ENCODE measurements at regions not wholly inside any gene's neighbourhood (a gene's known extent, or its start where the extent isn't known, plus 50 kb on each side); places are given as distances from the start of the nearest gene placed in this dataset.

GRCh38 chr2:104755026-104755878 is 98.7 kb upstream of the POU3F3 start:
- Histone ChIP-seq H3K4me1 (ENCODE audit: control insufficient read depth, extremely low read depth, insufficient read depth, low read length) (no peaks in the 10 kb centered on the region), H3K4me2 (ENCODE audit: extremely low read depth, insufficient read depth, low read length) (no peak overlapping the region), H3K4me3 (replicated peaks in 1 of 4; ENCODE audit: control extremely low read depth in 1 of 4, insufficient read depth in 1 of 4, low read depth in 3 of 4, low read length in 4 of 4) (no peak overlapping the region), H3K79me2 (ENCODE audit: control insufficient read depth, insufficient read depth, low read length) (no peaks in the 10 kb centered on the region), H3K9me3 (ENCODE audit: control insufficient read depth, insufficient read depth, low read depth, low read length) (no peaks in the 10 kb centered on the region), H4K20me1 (ENCODE audit: control insufficient read depth, extremely low read depth, insufficient read depth, low read length) (no peaks in the 10 kb centered on the region), H3K27me3 (ENCODE audit: control insufficient read depth, insufficient read depth, low read length) (no peaks in the 10 kb centered on the region), H3K36me3 (ENCODE audit: control insufficient read depth, insufficient read depth, low read length) (no peaks in the 10 kb centered on the region), H3K9ac (ENCODE audit: insufficient read depth, low read length) (no peak overlapping the region), H3K27ac (ENCODE audit: insufficient read depth, low read length) (no peak overlapping the region), H2AFZ (ENCODE audit: low read length) (no peak overlapping the region)
- peak in 1 of 2 donors; percentile 34 for DNase-seq (ENCODE audit: low read depth in 2 of 2)
- no peak for TF ChIP-seq EZH2 (IDR thresholded peaks at IDR 0.05; ENCODE audit: low read length, missing control alignments)
- no peak for TF ChIP-seq CTCF (conservative IDR thresholded peaks at IDR 0.05 in 1 of 2, IDR thresholded peaks at IDR 0.05 in 1 of 2; ENCODE audit: low read depth in 1 of 2, low read length in 2 of 2)

GRCh38 chr2:104756118-104756517 is 97.8 kb upstream of the POU3F3 start:
- Histone ChIP-seq H3K79me2 (ENCODE audit: control insufficient read depth, insufficient read depth, low read length) (no peaks in the 10 kb centered on the region), H2AFZ (ENCODE audit: low read length) (no peak overlapping the region), H3K4me2 (ENCODE audit: extremely low read depth, insufficient read depth, low read length) (no peak overlapping the region)

GRCh38 chr2:104757056-104757455 is 96.9 kb upstream of the POU3F3 start:
- H3K4me2 ChIP-seq (ENCODE audit: extremely low read depth, insufficient read depth, low read length) = no peak overlapping the region

More at GRCh38 chr2:104756118-104756517, 97.8 kb upstream of the POU3F3 start:
- H3K36me3 ChIP-seq (ENCODE audit: control insufficient read depth, insufficient read depth, low read length) = no peaks in the 10 kb centered on the region
- H3K4me1 ChIP-seq (ENCODE audit: control insufficient read depth, extremely low read depth, insufficient read depth, low read length) = no peaks in the 10 kb centered on the region
- no peaks in the 10 kb centered on the region for H4K20me1 ChIP-seq (ENCODE audit: control insufficient read depth, extremely low read depth, insufficient read depth, low read length)
- no peaks in the 10 kb centered on the region for H3K27me3 ChIP-seq (ENCODE audit: control insufficient read depth, insufficient read depth, low read length)
- no peak overlapping the region for H3K9ac ChIP-seq (ENCODE audit: insufficient read depth, low read length)
- H3K27ac ChIP-seq (ENCODE audit: insufficient read depth, low read length) = no peak overlapping the region
- DNase-seq (ENCODE audit: low read depth in 2 of 2) = no peak
- no peaks in the 10 kb centered on the region for H3K9me3 ChIP-seq (ENCODE audit: control insufficient read depth, insufficient read depth, low read depth, low read length)
- TF ChIP-seq CTCF (conservative IDR thresholded peaks at IDR 0.05 in 1 of 2, IDR thresholded peaks at IDR 0.05 in 1 of 2; ENCODE audit: low read depth in 1 of 2, low read length in 2 of 2) = no peak
- no peak for TF ChIP-seq EZH2 (IDR thresholded peaks at IDR 0.05; ENCODE audit: low read length, missing control alignments)
- H3K4me3 ChIP-seq (replicated peaks in 1 of 4; ENCODE audit: control extremely low read depth in 1 of 4, insufficient read depth in 1 of 4, low read depth in 3 of 4, low read length in 4 of 4) = no peak overlapping the region

More at GRCh38 chr2:104757056-104757455, 96.9 kb upstream of the POU3F3 start:
- Histone ChIP-seq H3K27ac (ENCODE audit: insufficient read depth, low read length) (no peak overlapping the region), H3K27me3 (ENCODE audit: control insufficient read depth, insufficient read depth, low read length) (no peaks in the 10 kb centered on the region), H2AFZ (ENCODE audit: low read length) (no peak overlapping the region), H3K4me3 (replicated peaks in 1 of 4; ENCODE audit: control extremely low read depth in 1 of 4, insufficient read depth in 1 of 4, low read depth in 3 of 4, low read length in 4 of 4) (no peak overlapping the region), H3K36me3 (ENCODE audit: control insufficient read depth, insufficient read depth, low read length) (no peaks in the 10 kb centered on the region), H3K9me3 (ENCODE audit: control insufficient read depth, insufficient read depth, low read depth, low read length) (no peaks in the 10 kb centered on the region), H3K79me2 (ENCODE audit: control insufficient read depth, insufficient read depth, low read length) (no peaks in the 10 kb centered on the region), H4K20me1 (ENCODE audit: control insufficient read depth, extremely low read depth, insufficient read depth, low read length) (no peaks in the 10 kb centered on the region), H3K9ac (ENCODE audit: insufficient read depth, low read length) (no peak overlapping the region), H3K4me1 (ENCODE audit: control insufficient read depth, extremely low read depth, insufficient read depth, low read length) (no peaks in the 10 kb centered on the region)
- no peak for DNase-seq (ENCODE audit: low read depth in 2 of 2)
- no peak for TF ChIP-seq CTCF (conservative IDR thresholded peaks at IDR 0.05 in 1 of 2, IDR thresholded peaks at IDR 0.05 in 1 of 2; ENCODE audit: low read depth in 1 of 2, low read length in 2 of 2)

All from fibroblast of lung (primary cell).